A673 (cell line): ENCODE measurements at regions not wholly inside any gene's neighbourhood (a gene's known extent, or its start where the extent isn't known, plus 50 kb on each side); places are given as distances from the start of the nearest gene placed in this dataset.

Source experiments
- EZH2 ChIP-seq: fragments of 200-600 bp; sonication (generic); IDR thresholded peaks from 2 replicates; pipeline ENCODE4 v1.6.1; 2017; ENCODE audit warnings: borderline replicate concordance, low read depth, mild to moderate bottlenecking, mixed read lengths, antibody characterized with exemption, low read length; ENCODE audit not compliant: poor library complexity, severe bottlenecking
- TF ChIP-seq, protein P1 (sequence below): fragments of 300-800, 200-600 bp; sonication (generic); conservative IDR thresholded peaks from 2 replicates; pipeline ENCODE4 v1.5.1; 2017; ENCODE audit warnings: low read depth, mild to moderate bottlenecking, antibody characterized with exemption, low read length, moderate library complexity, mixed read lengths

DNA sequence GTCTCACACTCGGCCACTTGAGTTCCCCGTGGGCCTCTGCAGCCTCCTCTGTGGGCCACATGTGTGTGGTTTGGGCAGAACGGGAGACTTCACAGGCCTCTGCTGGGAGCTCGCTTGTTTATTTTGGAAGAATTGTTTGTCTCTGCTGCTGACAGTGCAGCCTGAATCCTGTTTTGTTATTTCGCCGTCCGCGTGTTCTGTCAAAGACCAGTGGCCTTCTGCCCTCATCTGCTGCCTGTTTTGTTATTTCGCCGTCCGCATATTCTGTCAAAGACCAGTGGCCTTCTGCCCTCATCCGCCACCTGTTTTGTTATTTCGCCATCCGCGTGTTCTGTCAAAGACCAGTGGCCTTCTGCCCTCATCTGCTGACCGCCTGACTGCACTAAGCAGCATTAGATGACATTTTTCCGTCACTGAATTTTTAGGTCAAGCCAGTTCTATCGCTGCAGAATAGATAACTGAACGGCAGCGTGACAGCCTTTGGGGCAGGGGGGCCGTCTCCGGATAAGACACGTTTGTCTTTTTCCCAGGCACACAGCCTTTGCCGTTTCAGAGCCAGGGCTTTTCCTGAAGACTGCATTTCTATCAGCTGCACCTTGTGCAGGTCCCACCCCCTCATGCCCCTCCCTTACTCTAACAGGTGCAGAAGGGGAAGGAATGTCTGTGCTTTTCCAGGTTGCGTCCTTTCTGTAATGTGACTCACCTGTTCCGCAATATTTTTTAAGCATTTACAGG lies 158.5 kb upstream of the AFDN start:
- TF ChIP-seq, protein P1, sequence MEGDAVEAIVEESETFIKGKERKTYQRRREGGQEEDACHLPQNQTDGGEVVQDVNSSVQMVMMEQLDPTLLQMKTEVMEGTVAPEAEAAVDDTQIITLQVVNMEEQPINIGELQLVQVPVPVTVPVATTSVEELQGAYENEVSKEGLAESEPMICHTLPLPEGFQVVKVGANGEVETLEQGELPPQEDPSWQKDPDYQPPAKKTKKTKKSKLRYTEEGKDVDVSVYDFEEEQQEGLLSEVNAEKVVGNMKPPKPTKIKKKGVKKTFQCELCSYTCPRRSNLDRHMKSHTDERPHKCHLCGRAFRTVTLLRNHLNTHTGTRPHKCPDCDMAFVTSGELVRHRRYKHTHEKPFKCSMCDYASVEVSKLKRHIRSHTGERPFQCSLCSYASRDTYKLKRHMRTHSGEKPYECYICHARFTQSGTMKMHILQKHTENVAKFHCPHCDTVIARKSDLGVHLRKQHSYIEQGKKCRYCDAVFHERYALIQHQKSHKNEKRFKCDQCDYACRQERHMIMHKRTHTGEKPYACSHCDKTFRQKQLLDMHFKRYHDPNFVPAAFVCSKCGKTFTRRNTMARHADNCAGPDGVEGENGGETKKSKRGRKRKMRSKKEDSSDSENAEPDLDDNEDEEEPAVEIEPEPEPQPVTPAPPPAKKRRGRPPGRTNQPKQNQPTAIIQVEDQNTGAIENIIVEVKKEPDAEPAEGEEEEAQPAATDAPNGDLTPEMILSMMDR = no peak
- TF ChIP-seq EZH2 = no peak
